H9 (cell line): ENCODE measurements at regions not wholly inside any gene's neighbourhood (a gene's known extent, or its start where the extent isn't known, plus 50 kb on each side); places are given as distances from the start of the nearest gene placed in this dataset.

Experiments used
- DNase-seq: peaks from one replicate; pipeline ENCODE4 v3.0.0-alpha.2; 2017
- H2AFZ ChIP-seq: one replicate; pipeline ENCODE4 v1.6.1; 2013; ENCODE audit warnings: mild to moderate bottlenecking, low read length, control low read depth, moderate library complexity
- H2AK5ac ChIP-seq: 2 replicates; pipeline ENCODE4 v1.6.1; 2013; ENCODE audit warnings: low read length, control low read depth, mixed read lengths; ENCODE audit not compliant: insufficient read length
- H2BK120ac ChIP-seq: one replicate; pipeline ENCODE4 v1.6.1; 2013; ENCODE audit warnings: low read depth, mild to moderate bottlenecking, low read length, control low read depth, inconsistent platforms; ENCODE audit not compliant: poor library complexity, severe bottlenecking
- H2BK12ac ChIP-seq: 2 replicates; pipeline ENCODE4 v1.6.1; 2013; ENCODE audit warnings: low read length, control low read depth, mixed read lengths, low read depth; ENCODE audit not compliant: insufficient read length
- H2BK15ac ChIP-seq: 2 replicates; pipeline ENCODE4 v1.6.1; 2013; ENCODE audit warnings: low read depth, low read length, control low read depth
- H2BK20ac ChIP-seq: one replicate; pipeline ENCODE4 v1.6.1; 2013; ENCODE audit warnings: low read depth, mild to moderate bottlenecking, low read length, control low read depth, inconsistent platforms; ENCODE audit not compliant: poor library complexity, severe bottlenecking
- H2BK5ac ChIP-seq: 2 replicates; pipeline ENCODE4 v1.6.1; 2013; ENCODE audit warnings: low read length, control low read depth, mixed read lengths; ENCODE audit not compliant: insufficient read length
- H3K14ac ChIP-seq: 2 replicates; pipeline ENCODE4 v1.6.1; 2013; ENCODE audit warnings: low read length, control low read depth; ENCODE audit not compliant: insufficient read depth
- H3K18ac ChIP-seq: 2 replicates; pipeline ENCODE4 v1.6.1; 2013; ENCODE audit warnings: low read depth, mild to moderate bottlenecking, mixed read lengths, low read length, control low read depth; ENCODE audit not compliant: insufficient read length
- H3K23ac ChIP-seq: 2 replicates; pipeline ENCODE4 v1.6.1; 2013; ENCODE audit warnings: low read length, control low read depth, mixed read lengths, low read depth; ENCODE audit not compliant: insufficient read length
- H3K23me2 ChIP-seq: 2 replicates; pipeline ENCODE4 v1.6.1; 2013; ENCODE audit warnings: low read depth, mild to moderate bottlenecking, mixed read lengths, low read length, control low read depth; ENCODE audit not compliant: insufficient read length, poor library complexity, severe bottlenecking
- H3K27ac ChIP-seq: 2 replicates; pipeline ENCODE4 v1.5.1; 2013; ENCODE audit warnings: low read length, control low read depth, mixed read lengths, low read depth; ENCODE audit not compliant: insufficient read length
- H3K27me3 ChIP-seq: 2 replicates; pipeline ENCODE4 v1.6.1; 2013; ENCODE audit warnings: low read length, control low read depth, inconsistent platforms; ENCODE audit not compliant: insufficient read depth
- H3K4ac ChIP-seq: 2 replicates; pipeline ENCODE4 v1.6.1; 2013; ENCODE audit warnings: low read depth, mild to moderate bottlenecking, control low read depth, inconsistent platforms, low read length, moderate library complexity
- H3K4me1 ChIP-seq: 2 replicates; pipeline ENCODE4 v1.6.1; 2013; ENCODE audit warnings: low read length, control low read depth, inconsistent platforms; ENCODE audit not compliant: insufficient read depth
- H3K4me2 ChIP-seq: 2 replicates; pipeline ENCODE4 v1.6.1; 2013; ENCODE audit warnings: low read length, control low read depth, mixed read lengths; ENCODE audit not compliant: insufficient read length, insufficient read depth
- H3K56ac ChIP-seq: 2 replicates; pipeline ENCODE4 v1.6.1; 2013; ENCODE audit warnings: low read depth, mild to moderate bottlenecking, mixed read lengths, low read length, control low read depth; ENCODE audit not compliant: insufficient read length
- H3K79me1 ChIP-seq: 2 replicates; pipeline ENCODE4 v1.6.1; 2013; ENCODE audit warnings: low read depth, mild to moderate bottlenecking, moderate library complexity, low read length, control low read depth, inconsistent platforms; ENCODE audit not compliant: insufficient read depth, poor library complexity, severe bottlenecking
- H3K79me2 ChIP-seq: 2 replicates; pipeline ENCODE4 v1.6.1; 2013; ENCODE audit warnings: low read length, control low read depth, inconsistent platforms; ENCODE audit not compliant: insufficient read depth
- H3K9ac ChIP-seq: 2 replicates; pipeline ENCODE4 v1.6.1; 2013; ENCODE audit warnings: low read length, control low read depth, mixed read lengths; ENCODE audit not compliant: insufficient read length; ENCODE audit errors: extremely low read depth
- H3K9me3 ChIP-seq: one replicate; pipeline ENCODE4 v1.6.1; 2013; ENCODE audit warnings: low read depth, low read length, inconsistent platforms; ENCODE audit not compliant: control insufficient read depth
- H3T11ph ChIP-seq: one replicate; pipeline ENCODE4 v1.6.1; 2013; ENCODE audit warnings: mild to moderate bottlenecking, low read length, control low read depth, inconsistent platforms
- H4K20me1 ChIP-seq: one replicate; pipeline ENCODE4 v1.6.1; 2013; ENCODE audit not compliant: control insufficient read depth, insufficient read length, insufficient read depth
- H4K5ac ChIP-seq: 2 replicates; pipeline ENCODE4 v1.6.1; 2013; ENCODE audit warnings: low read depth, mild to moderate bottlenecking, mixed read lengths, low read length, control low read depth; ENCODE audit not compliant: insufficient read length
- H4K8ac ChIP-seq: replicated peaks from 2 replicates; pipeline ENCODE4 v1.6.1; 2013; ENCODE audit warnings: low read length, control low read depth, mixed read lengths, low read depth; ENCODE audit not compliant: insufficient read length
- H4K91ac ChIP-seq: 2 replicates; pipeline ENCODE4 v1.6.1; 2013; ENCODE audit warnings: low read depth, mild to moderate bottlenecking, moderate library complexity, mixed read lengths, low read length, control low read depth; ENCODE audit not compliant: insufficient read length
- H3K27ac Mint-ChIP-seq, 3 experiments: 2 replicates in 2 of 3; 3 replicates in 1 of 3; pipeline ENCODE4 v1.8.0; 2020 to 2021; ENCODE audit warnings: mixed read lengths in 3 of 3, mild to moderate bottlenecking in 1 of 3, moderate library complexity in 1 of 3
- H3K27me3 Mint-ChIP-seq: 2 replicates; pipeline ENCODE4 v1.8.0; 2021; ENCODE audit warnings: low read depth, mild to moderate bottlenecking, moderate library complexity, mixed read lengths
- H3K36me3 Mint-ChIP-seq, 3 experiments: 2 replicates in 2 of 3; 3 replicates in 1 of 3; pipeline ENCODE4 v1.8.0; 2020 to 2021; ENCODE audit warnings: low read depth in 3 of 3, mixed read lengths in 3 of 3; ENCODE audit not compliant: insufficient read depth in 1 of 3
- H3K4me1 Mint-ChIP-seq, 2 experiments: 2 replicates each; pipeline ENCODE4 v1.8.0; 2020; ENCODE audit warnings: mixed read lengths in 2 of 2
- H3K4me3 Mint-ChIP-seq, 2 experiments: 2 replicates in 1 of 2; 3 replicates in 1 of 2; pipeline ENCODE4 v1.8.0; 2020 to 2021; ENCODE audit warnings: mild to moderate bottlenecking in 2 of 2, mixed read lengths in 2 of 2, moderate library complexity in 1 of 2
- H3K9me3 Mint-ChIP-seq, 2 experiments: 2 replicates in 1 of 2; 3 replicates in 1 of 2; pipeline ENCODE4 v1.8.0; 2020; ENCODE audit warnings: mild to moderate bottlenecking in 2 of 2, mixed read lengths in 2 of 2, moderate library complexity in 1 of 2
- CTCF ChIP-seq: fragments of 200-600 bp; sonication (generic); conservative IDR thresholded peaks from 3 replicates; pipeline ENCODE4 v1.8.0; 2021; ENCODE audit warnings: antibody characterized with exemption, mild to moderate bottlenecking
- whole genome bisulfite sequencing: extraction: QIAGEN DNeasy Blood & Tissue Kit; methylation state at CpG from one replicate; pipeline ENCODE4 v1.1.7; 2013; ENCODE audit warnings: missing lambda C conversion rate, low lambda C conversion rate, mixed read lengths; ENCODE audit not compliant: insufficient read length; ENCODE audit errors: extremely low coverage; 5-methylcytosine and 5-hydroxymethylcytosine counted together

- no peaks in the 10 kb centered on the region for H3K27me3 ChIP-seq
- H3K4ac ChIP-seq, result no peak overlapping the region
- H3K56ac ChIP-seq, result no peak overlapping the region
- H4K20me1 ChIP-seq, result no peaks in the 10 kb centered on the region
- H3K23me2 ChIP-seq, result no peaks in the 10 kb centered on the region
- H4K5ac ChIP-seq, result no peak overlapping the region
- TF ChIP-seq CTCF, result no peak
- H3T11ph ChIP-seq, result no peak overlapping the region
- no peaks in the 10 kb centered on the region for H3K79me1 ChIP-seq
- no peak overlapping the region for H2AK5ac ChIP-seq
- H2BK15ac ChIP-seq, result no peak overlapping the region
- H3K9me3 ChIP-seq, result no peaks in the 10 kb centered on the region
- no peak overlapping the region for H4K8ac ChIP-seq
- Mint-ChIP-seq H3K27me3 (no peaks in the 10 kb centered on the region; the same call in 1 of the 2 replicates), H3K4me3 (no peak overlapping the region), H3K9me3 (no peaks in the 10 kb centered on the region), H3K36me3 (no peaks in the 10 kb centered on the region), H3K4me1 (no peaks in the 10 kb centered on the region), H3K27ac (no peak overlapping the region)
- no peak for DNase-seq
- no peak overlapping the region for H2AFZ ChIP-seq
- H3K4me2 ChIP-seq, result no peak overlapping the region
- no CpG with 5 or more reads among the region's 7 CpGs for WGBS
- H3K79me2 ChIP-seq, result no peaks in the 10 kb centered on the region
- H3K18ac ChIP-seq, result no peak overlapping the region
- H2BK12ac ChIP-seq, result no peak overlapping the region
- H3K27ac ChIP-seq, result no peak overlapping the region
- no peak overlapping the region for H3K14ac ChIP-seq
- H2BK5ac ChIP-seq, result no peak overlapping the region
- no peak overlapping the region for H2BK20ac ChIP-seq
- H3K9ac ChIP-seq, result no peak overlapping the region
- H3K23ac ChIP-seq, result no peak overlapping the region
- H4K91ac ChIP-seq, result no peak overlapping the region
- no peak overlapping the region for H2BK120ac ChIP-seq
- no peaks in the 10 kb centered on the region for H3K4me1 ChIP-seq
These were observed 540.3 kb downstream of the KCNJ2 start for GRCh38 chr17:70709596-70709995.
